T-helper 1 cell treated with Interleukin-12 subunit alpha and Interleukin-12 subunit beta and Interleukin-4 antibody, amounts not matched to agents 30 μg/mL and 1 μg/mL, for 36 hours (primary cell): ENCODE measurements at regions not wholly inside any gene's neighbourhood (a gene's known extent, or its start where the extent isn't known, plus 50 kb on each side); places are given as distances from the start of the nearest gene placed in this dataset.

Experiments used
- H3K27ac Mint-ChIP-seq: one replicate; pipeline ENCODE4 v1.8.0; 2021; ENCODE audit warnings: mild to moderate bottlenecking, mixed read lengths
- H3K27me3 Mint-ChIP-seq: one replicate; pipeline ENCODE4 v1.8.0; 2021; ENCODE audit warnings: low read depth, mixed read lengths
- H3K36me3 Mint-ChIP-seq: one replicate; pipeline ENCODE4 v1.8.0; 2021; ENCODE audit warnings: low read depth, mixed read lengths
- H3K4me1 Mint-ChIP-seq: one replicate; pipeline ENCODE4 v1.8.0; 2021; ENCODE audit warnings: low read depth, mixed read lengths
- H3K4me3 Mint-ChIP-seq: one replicate; pipeline ENCODE4 v1.8.0; 2021; ENCODE audit warnings: mild to moderate bottlenecking, moderate library complexity, mixed read lengths
- H3K9me3 Mint-ChIP-seq: one replicate; pipeline ENCODE4 v1.8.0; 2021; ENCODE audit warnings: mixed read lengths

- Mint-ChIP-seq H3K27me3 (no peaks in the 10 kb centered on the region), H3K27ac (no peak overlapping the region), H3K4me1 (no peaks in the 10 kb centered on the region), H3K4me3 (no peak overlapping the region), H3K9me3 (no peaks in the 10 kb centered on the region), H3K36me3 (no peaks in the 10 kb centered on the region)
Measured at GRCh38 chr5:164362835-164363234, 857.4 kb downstream of the MAT2B start.

- Mint-ChIP-seq H3K4me1 (no peaks in the 10 kb centered on the region), H3K27ac (no peak overlapping the region), H3K4me3 (no peak overlapping the region), H3K36me3 (no peaks in the 10 kb centered on the region), H3K27me3 (no peaks in the 10 kb centered on the region), H3K9me3 (no peaks in the 10 kb centered on the region)
Measured at GRCh38 chr5:164364237-164365208, 859.1 kb downstream of the MAT2B start.

GRCh38 chr5:164370841-164371240 lies 865.4 kb downstream of the MAT2B start:
- Mint-ChIP-seq H3K4me1 (no peaks in the 10 kb centered on the region), H3K9me3 (no peaks in the 10 kb centered on the region), H3K36me3 (no peaks in the 10 kb centered on the region), H3K4me3 (no peak overlapping the region), H3K27me3 (no peaks in the 10 kb centered on the region), H3K27ac (no peak overlapping the region)

GRCh38 chr5:164372892-164373291 lies 867.5 kb downstream of the MAT2B start:
- Mint-ChIP-seq H3K27ac (no peak overlapping the region), H3K36me3 (no peaks in the 10 kb centered on the region), H3K27me3 (no peaks in the 10 kb centered on the region), H3K4me1 (no peaks in the 10 kb centered on the region), H3K4me3 (no peak overlapping the region), H3K9me3 (no peaks in the 10 kb centered on the region)

GRCh38 chr5:164373876-164374275 lies 868.5 kb downstream of the MAT2B start:
- H3K27ac Mint-ChIP-seq = no peak overlapping the region

GRCh38 chr5:164375051-164375450 lies 869.6 kb downstream of the MAT2B start:
- Mint-ChIP-seq H3K27ac (no peak overlapping the region), H3K4me3 (no peak overlapping the region), H3K4me1 (no peaks in the 10 kb centered on the region), H3K27me3 (no peaks in the 10 kb centered on the region), H3K36me3 (no peaks in the 10 kb centered on the region), H3K9me3 (no peaks in the 10 kb centered on the region)

More at GRCh38 chr5:164373876-164374275, 868.5 kb downstream of the MAT2B start:
- Mint-ChIP-seq H3K36me3 (no peaks in the 10 kb centered on the region), H3K4me3 (no peak overlapping the region), H3K27me3 (no peaks in the 10 kb centered on the region), H3K4me1 (no peaks in the 10 kb centered on the region), H3K9me3 (no peaks in the 10 kb centered on the region)

GRCh38 chr5:164376843-164377242 lies 871.4 kb downstream of the MAT2B start:
- no peaks in the 10 kb centered on the region for H3K36me3 Mint-ChIP-seq
- H3K9me3 Mint-ChIP-seq = no peaks in the 10 kb centered on the region
- no peaks in the 10 kb centered on the region for H3K4me1 Mint-ChIP-seq
- no peaks in the 10 kb centered on the region for H3K27me3 Mint-ChIP-seq
- H3K4me3 Mint-ChIP-seq = no peak overlapping the region
- H3K27ac Mint-ChIP-seq = no peak overlapping the region

- Mint-ChIP-seq H3K4me1 (no peaks in the 10 kb centered on the region), H3K27ac (no peak overlapping the region), H3K4me3 (no peak overlapping the region), H3K27me3 (no peaks in the 10 kb centered on the region), H3K36me3 (no peaks in the 10 kb centered on the region), H3K9me3 (no peaks in the 10 kb centered on the region)
Measured at GRCh38 chr5:164377746-164378145, 872.3 kb downstream of the MAT2B start.

- no peaks in the 10 kb centered on the region for H3K36me3 Mint-ChIP-seq
- H3K4me1 Mint-ChIP-seq = no peaks in the 10 kb centered on the region
- no peaks in the 10 kb centered on the region for H3K9me3 Mint-ChIP-seq
- no peaks in the 10 kb centered on the region for H3K27me3 Mint-ChIP-seq
- H3K4me3 Mint-ChIP-seq = no peak overlapping the region
- H3K27ac Mint-ChIP-seq = no peak overlapping the region
Measured at GRCh38 chr5:164383662-164384061, 878.2 kb downstream of the MAT2B start.

GRCh38 chr5:164392531-164392930 lies 887.1 kb downstream of the MAT2B start:
- Mint-ChIP-seq H3K36me3 (no peaks in the 10 kb centered on the region), H3K4me3 (no peak overlapping the region), H3K4me1 (no peaks in the 10 kb centered on the region), H3K27me3 (no peaks in the 10 kb centered on the region), H3K27ac (no peak overlapping the region), H3K9me3 (peaks cover 4% of the 10 kb centered on the region)

GRCh38 chr5:164394686-164395194 lies 889.3 kb downstream of the MAT2B start:
- no peak overlapping the region for H3K4me3 Mint-ChIP-seq
- H3K4me1 Mint-ChIP-seq = no peaks in the 10 kb centered on the region
- H3K36me3 Mint-ChIP-seq = no peaks in the 10 kb centered on the region
- H3K27ac Mint-ChIP-seq = no peak overlapping the region
- H3K9me3 Mint-ChIP-seq = peaks cover 4% of the 10 kb centered on the region
- no peaks in the 10 kb centered on the region for H3K27me3 Mint-ChIP-seq

- Mint-ChIP-seq H3K9me3 (no peaks in the 10 kb centered on the region), H3K36me3 (no peaks in the 10 kb centered on the region), H3K4me1 (no peaks in the 10 kb centered on the region), H3K27me3 (no peaks in the 10 kb centered on the region), H3K27ac (no peak overlapping the region), H3K4me3 (no peak overlapping the region)
Measured at GRCh38 chr5:164412531-164412930, 907.1 kb downstream of the MAT2B start.

- H3K36me3 Mint-ChIP-seq = no peaks in the 10 kb centered on the region
- H3K27me3 Mint-ChIP-seq = no peaks in the 10 kb centered on the region
- H3K27ac Mint-ChIP-seq = no peak overlapping the region
- H3K4me1 Mint-ChIP-seq = no peaks in the 10 kb centered on the region
- peaks cover 42% of the 10 kb centered on the region for H3K9me3 Mint-ChIP-seq
- no peak overlapping the region for H3K4me3 Mint-ChIP-seq
Measured at GRCh38 chr5:164420161-164420560, 914.7 kb downstream of the MAT2B start.

- H3K4me1 Mint-ChIP-seq = no peaks in the 10 kb centered on the region
- H3K9me3 Mint-ChIP-seq = peaks cover 43% of the 10 kb centered on the region
- H3K36me3 Mint-ChIP-seq = no peaks in the 10 kb centered on the region
- no peak overlapping the region for H3K27ac Mint-ChIP-seq
- H3K27me3 Mint-ChIP-seq = no peaks in the 10 kb centered on the region
- H3K4me3 Mint-ChIP-seq = no peak overlapping the region
Measured at GRCh38 chr5:164422400-164422799, 917.0 kb downstream of the MAT2B start.

- H3K27ac Mint-ChIP-seq = no peak overlapping the region
- H3K4me1 Mint-ChIP-seq = no peaks in the 10 kb centered on the region
- no peaks in the 10 kb centered on the region for H3K36me3 Mint-ChIP-seq
- no peaks in the 10 kb centered on the region for H3K27me3 Mint-ChIP-seq
- H3K9me3 Mint-ChIP-seq = peaks cover 5% of the 10 kb centered on the region
- no peak overlapping the region for H3K4me3 Mint-ChIP-seq
Measured at GRCh38 chr5:164431634-164432304, 926.4 kb downstream of the MAT2B start.
